ENCODE measurements at regions not wholly inside any gene's neighbourhood (a gene's known extent, or its start where the extent isn't known, plus 50 kb on each side); places are given as distances from the start of the nearest gene placed in this dataset.

GRCh38 chr12:92079054-92079385, 66.6 kb downstream of the BTG1 start:
- TF ChIP-seq, protein P1, sequence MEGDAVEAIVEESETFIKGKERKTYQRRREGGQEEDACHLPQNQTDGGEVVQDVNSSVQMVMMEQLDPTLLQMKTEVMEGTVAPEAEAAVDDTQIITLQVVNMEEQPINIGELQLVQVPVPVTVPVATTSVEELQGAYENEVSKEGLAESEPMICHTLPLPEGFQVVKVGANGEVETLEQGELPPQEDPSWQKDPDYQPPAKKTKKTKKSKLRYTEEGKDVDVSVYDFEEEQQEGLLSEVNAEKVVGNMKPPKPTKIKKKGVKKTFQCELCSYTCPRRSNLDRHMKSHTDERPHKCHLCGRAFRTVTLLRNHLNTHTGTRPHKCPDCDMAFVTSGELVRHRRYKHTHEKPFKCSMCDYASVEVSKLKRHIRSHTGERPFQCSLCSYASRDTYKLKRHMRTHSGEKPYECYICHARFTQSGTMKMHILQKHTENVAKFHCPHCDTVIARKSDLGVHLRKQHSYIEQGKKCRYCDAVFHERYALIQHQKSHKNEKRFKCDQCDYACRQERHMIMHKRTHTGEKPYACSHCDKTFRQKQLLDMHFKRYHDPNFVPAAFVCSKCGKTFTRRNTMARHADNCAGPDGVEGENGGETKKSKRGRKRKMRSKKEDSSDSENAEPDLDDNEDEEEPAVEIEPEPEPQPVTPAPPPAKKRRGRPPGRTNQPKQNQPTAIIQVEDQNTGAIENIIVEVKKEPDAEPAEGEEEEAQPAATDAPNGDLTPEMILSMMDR (IDR thresholded peaks at IDR 0.05) = no peak
- no peak for TF ChIP-seq POLR2A (IDR thresholded peaks at IDR 0.05)

Data from right lobe of liver (tissue), 4 donors.